Neural cell (in vitro differentiated cells): ENCODE measurements at regions not wholly inside any gene's neighbourhood (a gene's known extent, or its start where the extent isn't known, plus 50 kb on each side); places are given as distances from the start of the nearest gene placed in this dataset.

ENCODE experiments used
- H2AFZ ChIP-seq: fragments of 200-600, 300-800 bp; sonication (generic), shearing (Covaris generic); 2 replicates; pipeline ENCODE4 v1.6.0; 2014; ENCODE audit warnings: low read depth, mild to moderate bottlenecking, antibody characterized with exemption, low read length, moderate library complexity
- H3F3A ChIP-seq: fragments of 200-600 bp; shearing (Covaris generic); 2 replicates; pipeline ENCODE4 v1.6.1; 2016; ENCODE audit warnings: mild to moderate bottlenecking, moderate library complexity, mixed read lengths, antibody characterized with exemption, low read length; ENCODE audit not compliant: insufficient read depth, poor library complexity, severe bottlenecking
- H3K27ac ChIP-seq: fragments of 200-600, 300-800 bp; sonication (generic), shearing (Covaris generic); 2 replicates; pipeline ENCODE4 v1.5.1; 2014; ENCODE audit warnings: mild to moderate bottlenecking, low read length, moderate library complexity
- H3K27me3 ChIP-seq: fragments of 300-800, 200-600 bp; sonication (generic), shearing (Covaris generic); 2 replicates; pipeline ENCODE4 v1.6.0; 2014; ENCODE audit warnings: mild to moderate bottlenecking, low read depth, low read length, moderate library complexity; ENCODE audit not compliant: insufficient read depth
- H3K36me3 ChIP-seq: fragments of 300-800, 200-600 bp; sonication (generic), shearing (Covaris generic); 2 replicates; pipeline ENCODE4 v1.5.1; 2014; ENCODE audit warnings: mild to moderate bottlenecking, antibody characterized with exemption, low read length, moderate library complexity; ENCODE audit not compliant: insufficient read depth
- H3K4me2 ChIP-seq: fragments of 300-800, 200-600 bp; sonication (generic), shearing (Covaris generic); 2 replicates; pipeline ENCODE4 v1.6.0; 2014; ENCODE audit warnings: mild to moderate bottlenecking, low read length
- H3K4me3 ChIP-seq: fragments of 300-800, 200-600 bp; sonication (generic), shearing (Covaris generic); 2 replicates; pipeline ENCODE4 v1.5.1; 2014; ENCODE audit warnings: mild to moderate bottlenecking, low read length, moderate library complexity
- H3K79me2 ChIP-seq: fragments of 200-600 bp; shearing (Covaris generic); replicated peaks from 2 replicates; pipeline ENCODE4 v1.6.0; 2014; ENCODE audit warnings: mild to moderate bottlenecking, low read length, moderate library complexity; ENCODE audit not compliant: insufficient read depth
- H3K9ac ChIP-seq: fragments of 300-800, 200-600 bp; sonication (generic), shearing (Covaris generic); 2 replicates; pipeline ENCODE4 v1.6.1; 2016; ENCODE audit warnings: mild to moderate bottlenecking, low read length, mixed read lengths
- H3K9me2 ChIP-seq: fragments of 200-600 bp; shearing (Covaris generic); 2 replicates; pipeline ENCODE4 v1.6.1; 2016; ENCODE audit warnings: mild to moderate bottlenecking, low read length, mixed read lengths; ENCODE audit not compliant: insufficient read depth
- H3K9me3 ChIP-seq: fragments of 200-600, 300-800 bp; sonication (generic), shearing (Covaris generic); 2 replicates; pipeline ENCODE4 v1.6.1; 2016; ENCODE audit warnings: mild to moderate bottlenecking, mixed run types, low read length, moderate library complexity, mixed read lengths
- H4K20me1 ChIP-seq: fragments of 200-600 bp; shearing (Covaris generic); 2 replicates; pipeline ENCODE4 v1.6.1; 2016; ENCODE audit warnings: mild to moderate bottlenecking, mixed run types; ENCODE audit not compliant: insufficient read depth
- EP300 ChIP-seq: fragments of 450-650 bp; conservative IDR thresholded peaks from 2 replicates; pipeline ENCODE4 v1.6.1; 2014; ENCODE audit warnings: antibody characterized with exemption, mild to moderate bottlenecking, moderate library complexity; ENCODE audit not compliant: poor library complexity, severe bottlenecking
- EZH2 ChIP-seq: fragments of 200-600, 300-800 bp; shearing (Covaris generic), sonication (generic); IDR thresholded peaks from 2 replicates; pipeline ENCODE4 v1.6.1; 2014; ENCODE audit warnings: antibody characterized with exemption, low read length, borderline replicate concordance, mild to moderate bottlenecking; ENCODE audit not compliant: insufficient read depth, poor library complexity, severe bottlenecking
- MXI1 ChIP-seq: fragments of 450-650 bp; conservative IDR thresholded peaks from 2 replicates; pipeline ENCODE4 v1.6.1; 2014; ENCODE audit warnings: antibody characterized with exemption, mild to moderate bottlenecking; ENCODE audit not compliant: poor library complexity, severe bottlenecking
- POLR2AphosphoS5 ChIP-seq: IDR thresholded peaks from 2 replicates; pipeline ENCODE4 v1.6.1; 2012
- RAD21 ChIP-seq: fragments of 450-650 bp; conservative IDR thresholded peaks from 2 replicates; pipeline ENCODE4 v1.6.1; 2014; ENCODE audit warnings: antibody characterized with exemption, mild to moderate bottlenecking, moderate library complexity
- SMC3 ChIP-seq: fragments of 450-650 bp; conservative IDR thresholded peaks from 2 replicates; pipeline ENCODE4 v1.6.1; 2014; ENCODE audit warnings: antibody characterized with exemption, mild to moderate bottlenecking, moderate library complexity; ENCODE audit not compliant: poor library complexity
- TAF1 ChIP-seq: IDR thresholded peaks from 2 replicates; pipeline ENCODE4 v1.6.1; 2012; ENCODE audit warnings: low read depth
- TF ChIP-seq, protein P1 (sequence below): fragments of 450-650 bp; IDR thresholded peaks from 2 replicates; pipeline ENCODE4 v1.5.1; 2014; ENCODE audit warnings: antibody characterized with exemption, mild to moderate bottlenecking, moderate library complexity; ENCODE audit not compliant: poor library complexity, severe bottlenecking
- TF ChIP-seq, protein P2 (sequence below): IDR thresholded peaks from 2 replicates; pipeline ENCODE4 v1.6.1; 2012; ENCODE audit warnings: borderline replicate concordance

DNA sequence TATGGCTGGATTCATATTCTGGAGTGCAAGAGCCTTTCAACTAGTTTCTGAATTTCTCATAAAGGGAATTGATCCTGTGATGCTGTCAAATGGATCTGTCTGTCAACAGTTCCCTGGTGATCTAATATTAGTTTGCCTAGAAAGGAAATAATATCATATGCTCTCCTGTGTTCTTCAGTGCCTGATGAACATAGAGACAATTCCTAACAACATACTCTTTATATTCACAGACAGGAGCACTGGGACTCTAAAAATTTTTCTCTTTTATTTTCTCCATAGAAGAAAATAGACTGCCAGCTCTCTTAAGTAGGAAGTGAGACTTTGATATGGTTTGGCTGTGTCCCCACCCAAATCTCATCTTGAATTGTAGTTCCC is 259.7 kb downstream of the TMX3 start:
- Histone ChIP-seq H3K9me3 (no peaks in the 10 kb centered on the region), H3K27ac (peak overlapping the region; percentile 42), H3K79me2 (no peaks in the 10 kb centered on the region), H3K27me3 (no peaks in the 10 kb centered on the region), H3K4me3 (no peak overlapping the region), H3K36me3 (no peaks in the 10 kb centered on the region), H3F3A (no peaks in the 10 kb centered on the region), H4K20me1 (no peaks in the 10 kb centered on the region), H3K9ac (no peak overlapping the region), H2AFZ (no peak overlapping the region), H3K9me2 (no peaks in the 10 kb centered on the region), H3K4me2 (no peak overlapping the region)
- TF ChIP-seq, protein P1, sequence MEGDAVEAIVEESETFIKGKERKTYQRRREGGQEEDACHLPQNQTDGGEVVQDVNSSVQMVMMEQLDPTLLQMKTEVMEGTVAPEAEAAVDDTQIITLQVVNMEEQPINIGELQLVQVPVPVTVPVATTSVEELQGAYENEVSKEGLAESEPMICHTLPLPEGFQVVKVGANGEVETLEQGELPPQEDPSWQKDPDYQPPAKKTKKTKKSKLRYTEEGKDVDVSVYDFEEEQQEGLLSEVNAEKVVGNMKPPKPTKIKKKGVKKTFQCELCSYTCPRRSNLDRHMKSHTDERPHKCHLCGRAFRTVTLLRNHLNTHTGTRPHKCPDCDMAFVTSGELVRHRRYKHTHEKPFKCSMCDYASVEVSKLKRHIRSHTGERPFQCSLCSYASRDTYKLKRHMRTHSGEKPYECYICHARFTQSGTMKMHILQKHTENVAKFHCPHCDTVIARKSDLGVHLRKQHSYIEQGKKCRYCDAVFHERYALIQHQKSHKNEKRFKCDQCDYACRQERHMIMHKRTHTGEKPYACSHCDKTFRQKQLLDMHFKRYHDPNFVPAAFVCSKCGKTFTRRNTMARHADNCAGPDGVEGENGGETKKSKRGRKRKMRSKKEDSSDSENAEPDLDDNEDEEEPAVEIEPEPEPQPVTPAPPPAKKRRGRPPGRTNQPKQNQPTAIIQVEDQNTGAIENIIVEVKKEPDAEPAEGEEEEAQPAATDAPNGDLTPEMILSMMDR: no peak
- TF ChIP-seq, protein P2, sequence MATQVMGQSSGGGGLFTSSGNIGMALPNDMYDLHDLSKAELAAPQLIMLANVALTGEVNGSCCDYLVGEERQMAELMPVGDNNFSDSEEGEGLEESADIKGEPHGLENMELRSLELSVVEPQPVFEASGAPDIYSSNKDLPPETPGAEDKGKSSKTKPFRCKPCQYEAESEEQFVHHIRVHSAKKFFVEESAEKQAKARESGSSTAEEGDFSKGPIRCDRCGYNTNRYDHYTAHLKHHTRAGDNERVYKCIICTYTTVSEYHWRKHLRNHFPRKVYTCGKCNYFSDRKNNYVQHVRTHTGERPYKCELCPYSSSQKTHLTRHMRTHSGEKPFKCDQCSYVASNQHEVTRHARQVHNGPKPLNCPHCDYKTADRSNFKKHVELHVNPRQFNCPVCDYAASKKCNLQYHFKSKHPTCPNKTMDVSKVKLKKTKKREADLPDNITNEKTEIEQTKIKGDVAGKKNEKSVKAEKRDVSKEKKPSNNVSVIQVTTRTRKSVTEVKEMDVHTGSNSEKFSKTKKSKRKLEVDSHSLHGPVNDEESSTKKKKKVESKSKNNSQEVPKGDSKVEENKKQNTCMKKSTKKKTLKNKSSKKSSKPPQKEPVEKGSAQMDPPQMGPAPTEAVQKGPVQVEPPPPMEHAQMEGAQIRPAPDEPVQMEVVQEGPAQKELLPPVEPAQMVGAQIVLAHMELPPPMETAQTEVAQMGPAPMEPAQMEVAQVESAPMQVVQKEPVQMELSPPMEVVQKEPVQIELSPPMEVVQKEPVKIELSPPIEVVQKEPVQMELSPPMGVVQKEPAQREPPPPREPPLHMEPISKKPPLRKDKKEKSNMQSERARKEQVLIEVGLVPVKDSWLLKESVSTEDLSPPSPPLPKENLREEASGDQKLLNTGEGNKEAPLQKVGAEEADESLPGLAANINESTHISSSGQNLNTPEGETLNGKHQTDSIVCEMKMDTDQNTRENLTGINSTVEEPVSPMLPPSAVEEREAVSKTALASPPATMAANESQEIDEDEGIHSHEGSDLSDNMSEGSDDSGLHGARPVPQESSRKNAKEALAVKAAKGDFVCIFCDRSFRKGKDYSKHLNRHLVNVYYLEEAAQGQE: no peak
- no peak for TF ChIP-seq POLR2AphosphoS5
- TF ChIP-seq EP300: no peak
- TF ChIP-seq MXI1: no peak
- no peak for TF ChIP-seq RAD21
- TF ChIP-seq EZH2: no peak
- TF ChIP-seq SMC3: no peak
- no peak for TF ChIP-seq TAF1

DNA sequence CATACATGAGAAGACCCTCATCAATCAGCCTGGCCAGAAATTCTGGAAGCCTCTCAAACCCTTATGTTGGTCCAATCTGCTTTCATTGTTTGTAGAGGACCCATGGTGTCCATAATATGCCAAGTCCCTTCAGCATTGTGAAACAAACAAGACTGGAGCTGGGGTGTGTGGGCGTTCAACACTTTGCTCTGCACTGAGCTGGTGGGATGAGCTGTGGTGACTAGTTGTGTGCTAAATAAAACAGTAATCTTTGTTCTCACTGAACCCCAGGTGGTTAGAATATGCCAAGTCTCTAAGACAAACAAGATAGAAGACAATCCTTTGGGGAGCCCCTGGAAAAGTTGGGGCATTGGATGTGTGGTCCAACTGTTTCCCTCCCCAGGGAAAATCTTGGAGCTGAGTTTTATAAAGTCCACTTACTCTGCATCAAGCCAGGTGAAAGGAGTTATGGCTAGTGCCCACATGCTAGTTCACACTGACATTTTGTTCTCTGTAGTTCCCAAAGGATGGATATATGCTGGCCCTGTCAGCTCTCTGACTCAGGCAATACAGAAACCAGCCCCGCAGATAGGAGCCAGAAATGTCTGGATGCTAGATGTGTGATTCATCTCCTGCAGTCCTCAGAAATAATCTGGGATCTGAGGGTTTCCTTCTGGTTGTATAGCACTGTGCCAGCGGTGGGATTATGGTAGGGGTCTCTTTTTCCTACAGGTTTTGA is 260.2 kb downstream of the TMX3 start:
- H3K79me2 ChIP-seq: no peaks in the 10 kb centered on the region
- H3K36me3 ChIP-seq: no peaks in the 10 kb centered on the region
- no peaks in the 10 kb centered on the region for H3K9me2 ChIP-seq
- no peak overlapping the region for H3K4me2 ChIP-seq
- H4K20me1 ChIP-seq: no peaks in the 10 kb centered on the region
- no peak overlapping the region for H3K9ac ChIP-seq
- H2AFZ ChIP-seq: no peak overlapping the region
- H3F3A ChIP-seq: no peaks in the 10 kb centered on the region
- H3K27ac ChIP-seq: peak overlapping the region; percentile 26
- TF ChIP-seq, protein P1: no peak
- TF ChIP-seq SMC3 (no peak), MXI1 (no peak), RAD21 (no peak), TAF1 (no peak)
- H3K9me3 ChIP-seq: no peaks in the 10 kb centered on the region
- H3K4me3 ChIP-seq: no peak overlapping the region
- H3K27me3 ChIP-seq: no peaks in the 10 kb centered on the region
